ENCODE measurements at regions not wholly inside any gene's neighbourhood (a gene's known extent, or its start where the extent isn't known, plus 50 kb on each side); places are given as distances from the start of the nearest gene placed in this dataset.

DNA sequence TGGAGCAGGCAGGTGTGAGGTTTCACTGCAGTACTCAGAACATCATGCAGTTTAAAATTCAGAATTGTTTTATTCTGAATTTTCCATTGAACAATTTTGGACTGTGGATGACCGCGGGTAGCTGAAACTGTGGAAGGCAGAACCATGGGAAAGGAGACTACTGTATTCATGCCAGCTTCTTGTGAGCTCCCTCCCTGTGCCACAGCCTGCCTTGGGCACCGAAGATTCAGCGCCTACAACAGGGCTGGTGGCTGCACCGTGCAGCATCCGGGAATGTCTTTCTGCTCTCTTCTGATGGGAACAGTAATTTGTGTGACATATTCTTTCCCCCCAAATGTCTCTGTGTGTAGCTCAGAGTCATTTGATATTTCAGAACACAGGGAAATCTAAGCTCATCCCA is 118.5 kb upstream of the NKX1-1 start:
- Mint-ChIP-seq H3K27me3 (ENCODE audit: insufficient read depth) (peaks cover 33% of the 10 kb centered on the region), H3K27ac (no peak overlapping the region), H3K36me3 (ENCODE audit: low read depth) (no peaks in the 10 kb centered on the region), H3K4me3 (no peak overlapping the region), H3K9me3 (no peaks in the 10 kb centered on the region; the same call in 1 of the 2 replicates), H3K4me1 (ENCODE audit: low read depth) (no peaks in the 10 kb centered on the region)
- no peak for DNase-seq
- TF ChIP-seq, protein P1, sequence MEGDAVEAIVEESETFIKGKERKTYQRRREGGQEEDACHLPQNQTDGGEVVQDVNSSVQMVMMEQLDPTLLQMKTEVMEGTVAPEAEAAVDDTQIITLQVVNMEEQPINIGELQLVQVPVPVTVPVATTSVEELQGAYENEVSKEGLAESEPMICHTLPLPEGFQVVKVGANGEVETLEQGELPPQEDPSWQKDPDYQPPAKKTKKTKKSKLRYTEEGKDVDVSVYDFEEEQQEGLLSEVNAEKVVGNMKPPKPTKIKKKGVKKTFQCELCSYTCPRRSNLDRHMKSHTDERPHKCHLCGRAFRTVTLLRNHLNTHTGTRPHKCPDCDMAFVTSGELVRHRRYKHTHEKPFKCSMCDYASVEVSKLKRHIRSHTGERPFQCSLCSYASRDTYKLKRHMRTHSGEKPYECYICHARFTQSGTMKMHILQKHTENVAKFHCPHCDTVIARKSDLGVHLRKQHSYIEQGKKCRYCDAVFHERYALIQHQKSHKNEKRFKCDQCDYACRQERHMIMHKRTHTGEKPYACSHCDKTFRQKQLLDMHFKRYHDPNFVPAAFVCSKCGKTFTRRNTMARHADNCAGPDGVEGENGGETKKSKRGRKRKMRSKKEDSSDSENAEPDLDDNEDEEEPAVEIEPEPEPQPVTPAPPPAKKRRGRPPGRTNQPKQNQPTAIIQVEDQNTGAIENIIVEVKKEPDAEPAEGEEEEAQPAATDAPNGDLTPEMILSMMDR (IDR thresholded peaks at IDR 0.05) = no peak

DNA sequence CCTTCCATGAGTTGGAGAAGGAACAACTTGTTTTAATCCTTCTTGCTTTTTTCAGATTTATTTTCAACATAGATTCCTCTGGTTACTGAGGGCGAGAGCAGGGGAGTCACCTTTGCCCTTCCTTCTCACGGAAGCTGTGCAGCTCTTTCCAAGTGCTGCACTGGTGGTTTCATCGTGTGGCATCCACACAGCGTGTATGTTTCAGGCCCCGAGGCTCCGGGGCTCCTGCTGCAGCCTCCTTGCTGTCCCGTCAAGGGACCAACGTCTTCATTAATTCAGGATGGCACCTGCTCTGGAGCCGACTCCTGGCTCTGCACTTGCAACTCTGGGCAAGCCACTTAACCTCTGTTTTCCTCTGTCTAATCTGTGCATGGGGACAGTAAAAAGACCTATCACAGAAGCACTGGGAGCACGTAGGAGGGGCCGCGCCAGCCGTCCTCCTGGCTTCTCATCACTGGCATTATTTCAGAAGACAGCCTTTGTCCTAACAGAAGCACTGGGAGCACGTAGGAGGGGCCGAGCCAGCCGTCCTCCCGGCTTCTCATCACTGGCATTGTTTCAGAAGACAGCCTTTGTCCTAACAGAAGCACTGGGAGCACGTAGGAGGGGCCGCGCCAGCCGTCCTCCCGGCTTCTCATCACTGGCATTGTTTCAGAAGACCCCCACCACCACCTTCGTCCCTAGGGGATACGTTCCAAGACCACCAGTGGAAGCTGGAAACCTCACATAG is 117.8 kb upstream of the NKX1-1 start:
- peaks cover 35% of the 10 kb centered on the region for H3K27me3 Mint-ChIP-seq (ENCODE audit: insufficient read depth)
- no peaks in the 10 kb centered on the region; the same call in 1 of the 2 replicates for H3K9me3 Mint-ChIP-seq
- no peak for DNase-seq
- no peaks in the 10 kb centered on the region for H3K36me3 Mint-ChIP-seq (ENCODE audit: low read depth)
- no peak overlapping the region for H3K4me3 Mint-ChIP-seq
- TF ChIP-seq, protein P1 (IDR thresholded peaks at IDR 0.05) = no peak
- H3K4me1 Mint-ChIP-seq (ENCODE audit: low read depth) = no peaks in the 10 kb centered on the region
- no peak overlapping the region for H3K27ac Mint-ChIP-seq

DNA sequence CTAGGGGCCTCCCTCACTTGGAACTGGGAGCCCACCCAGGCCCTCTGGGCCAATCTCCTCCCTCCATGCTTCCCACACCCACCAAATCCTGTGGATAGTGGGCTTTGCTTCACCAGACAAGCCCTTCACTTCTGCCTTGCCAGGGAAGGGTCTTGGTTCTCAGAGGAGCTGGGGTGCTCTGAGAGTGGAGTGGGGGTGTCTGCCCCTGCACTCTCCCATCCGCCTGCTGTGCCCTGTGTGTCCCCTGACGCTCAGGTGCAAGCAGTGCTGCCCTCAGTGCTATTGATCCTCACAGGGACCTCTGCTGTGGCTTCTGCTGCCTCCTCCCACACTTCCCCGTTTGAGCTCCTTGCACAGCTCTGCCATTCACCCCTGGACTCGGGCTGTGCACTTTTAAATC is 117.3 kb upstream of the NKX1-1 start:
- no peaks in the 10 kb centered on the region for H3K36me3 Mint-ChIP-seq (ENCODE audit: low read depth)
- no peaks in the 10 kb centered on the region for H3K4me1 Mint-ChIP-seq (ENCODE audit: low read depth)
- no peak for DNase-seq
- TF ChIP-seq, protein P1 (IDR thresholded peaks at IDR 0.05) = no peak
- H3K27me3 Mint-ChIP-seq (ENCODE audit: insufficient read depth) = peaks cover 33% of the 10 kb centered on the region
- H3K27ac Mint-ChIP-seq = no peak overlapping the region
- H3K4me3 Mint-ChIP-seq = no peak overlapping the region
- H3K9me3 Mint-ChIP-seq = no peaks in the 10 kb centered on the region; the same call in 1 of the 2 replicates

DNA sequence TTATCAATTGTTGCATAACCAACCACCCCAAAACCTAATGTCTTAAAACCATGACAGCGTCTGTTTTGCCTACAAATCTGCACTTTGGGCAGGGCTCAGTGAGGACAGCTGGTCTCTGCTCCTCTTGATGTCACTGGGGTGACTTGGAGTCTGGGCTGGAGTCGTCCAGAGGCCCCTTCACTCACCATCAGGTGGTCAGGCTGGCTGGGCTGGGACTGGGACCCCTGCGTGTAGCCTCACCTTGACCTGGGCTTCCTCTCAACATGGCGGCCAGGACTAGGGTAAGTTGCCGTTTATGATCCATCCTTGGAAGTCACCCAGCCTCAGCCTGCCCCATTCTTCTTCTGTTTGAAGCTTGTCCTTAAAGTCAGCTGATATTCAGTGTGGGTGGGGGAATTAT is 116.8 kb upstream of the NKX1-1 start:
- H3K4me1 Mint-ChIP-seq (ENCODE audit: low read depth) = no peaks in the 10 kb centered on the region
- peaks cover 33% of the 10 kb centered on the region for H3K27me3 Mint-ChIP-seq (ENCODE audit: insufficient read depth)
- H3K36me3 Mint-ChIP-seq (ENCODE audit: low read depth) = no peaks in the 10 kb centered on the region
- DNase-seq = no peak
- H3K27ac Mint-ChIP-seq = no peak overlapping the region
- no peaks in the 10 kb centered on the region; the same call in 1 of the 2 replicates for H3K9me3 Mint-ChIP-seq
- no peak overlapping the region for H3K4me3 Mint-ChIP-seq
- TF ChIP-seq, protein P1 (IDR thresholded peaks at IDR 0.05) = no peak

DNA sequence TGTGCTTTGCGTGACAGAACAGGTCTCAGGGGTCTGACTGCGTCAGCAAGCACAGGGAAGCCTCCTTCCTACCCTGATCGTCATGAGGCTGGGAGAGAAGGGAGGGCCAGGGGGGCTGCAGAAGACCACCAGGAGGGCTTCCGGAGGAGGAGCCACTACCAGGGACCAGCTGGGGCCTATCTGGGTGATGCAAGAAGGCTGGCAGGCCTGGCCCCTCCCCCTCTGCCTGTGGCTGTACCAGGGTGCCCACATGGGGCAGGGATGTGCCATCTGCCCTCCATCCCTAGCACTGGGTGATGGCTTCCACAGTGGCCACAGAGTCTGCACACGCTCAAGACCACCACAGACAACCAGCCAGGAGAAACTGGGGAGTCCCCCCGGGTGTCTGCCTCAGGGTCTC is 116.4 kb upstream of the NKX1-1 start:
- no peaks in the 10 kb centered on the region for H3K4me1 Mint-ChIP-seq (ENCODE audit: low read depth)
- no peak overlapping the region for H3K4me3 Mint-ChIP-seq
- no peak for DNase-seq
- H3K27ac Mint-ChIP-seq = no peak overlapping the region
- TF ChIP-seq, protein P1 (IDR thresholded peaks at IDR 0.05) = no peak
- H3K36me3 Mint-ChIP-seq (ENCODE audit: low read depth) = no peaks in the 10 kb centered on the region
- peaks cover 32% of the 10 kb centered on the region for H3K27me3 Mint-ChIP-seq (ENCODE audit: insufficient read depth)
- H3K9me3 Mint-ChIP-seq = no peaks in the 10 kb centered on the region; the same call in 1 of the 2 replicates
